GM19324 (cell line): ENCODE measurements at regions not wholly inside any gene's neighbourhood (a gene's known extent, or its start where the extent isn't known, plus 50 kb on each side); places are given as distances from the start of the nearest gene placed in this dataset.

Source experiments
- ATAC-seq: cut with Tn5 transposase; IDR thresholded peaks from one replicate; pipeline ENCODE4 v1.9.1; 2021; ENCODE audit warnings: mild to moderate bottlenecking, moderate library complexity; ENCODE audit not compliant: unreplicated experiment, low FRiP score

- no peak for ATAC-seq
Measured at GRCh38 chr18:46370898-46371297, 266.7 kb downstream of the HAUS1 start.

GRCh38 chr18:46372670-46373069 lies 268.5 kb downstream of the HAUS1 start:
- no peak for ATAC-seq

DNA sequence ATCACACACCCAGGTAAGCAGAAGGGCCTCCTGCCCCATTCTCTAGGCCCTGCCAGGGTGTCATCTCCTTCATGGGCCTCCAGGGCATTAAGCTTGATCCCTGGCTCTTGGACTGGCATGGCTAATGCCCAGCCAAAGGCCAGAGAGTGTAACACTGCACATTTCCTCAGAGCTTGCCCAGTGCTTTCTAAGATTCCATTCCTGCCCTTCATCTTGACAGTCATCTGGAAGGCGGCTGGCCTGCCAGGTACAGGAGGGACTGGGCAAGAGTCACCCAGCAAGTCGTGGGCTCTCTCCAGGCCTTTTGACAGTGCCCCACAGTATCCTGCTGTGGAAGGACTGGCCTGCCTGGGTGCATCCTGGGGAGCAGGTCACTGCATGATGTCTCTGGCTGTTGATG lies 268.9 kb downstream of the HAUS1 start:
- no peak for ATAC-seq

DNA sequence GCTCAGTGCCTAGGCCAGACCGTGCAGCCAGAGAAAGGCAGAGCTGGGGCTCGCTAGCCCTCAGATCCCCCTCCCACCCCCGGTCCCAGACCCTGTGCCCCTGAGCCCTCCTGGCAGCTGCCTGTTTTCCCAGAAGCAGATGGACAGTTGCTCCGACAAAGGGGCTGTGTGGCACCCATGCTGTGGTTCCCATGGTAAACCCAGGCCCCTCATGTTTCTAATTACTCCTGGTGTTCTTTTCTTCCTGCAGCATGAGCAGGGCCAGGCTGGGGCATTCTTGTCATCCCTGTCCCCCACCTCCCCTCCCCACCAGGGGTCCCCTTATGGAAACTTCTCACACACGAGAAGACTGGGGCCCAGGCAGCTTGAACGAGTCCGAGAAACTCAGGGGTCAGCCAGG lies 269.6 kb downstream of the HAUS1 start:
- no peak for ATAC-seq

GRCh38 chr18:46374850-46375249 lies 270.7 kb downstream of the HAUS1 start:
- ATAC-seq = no peak

GRCh38 chr18:46377557-46377956 lies 273.4 kb downstream of the HAUS1 start:
- ATAC-seq = no peak

DNA sequence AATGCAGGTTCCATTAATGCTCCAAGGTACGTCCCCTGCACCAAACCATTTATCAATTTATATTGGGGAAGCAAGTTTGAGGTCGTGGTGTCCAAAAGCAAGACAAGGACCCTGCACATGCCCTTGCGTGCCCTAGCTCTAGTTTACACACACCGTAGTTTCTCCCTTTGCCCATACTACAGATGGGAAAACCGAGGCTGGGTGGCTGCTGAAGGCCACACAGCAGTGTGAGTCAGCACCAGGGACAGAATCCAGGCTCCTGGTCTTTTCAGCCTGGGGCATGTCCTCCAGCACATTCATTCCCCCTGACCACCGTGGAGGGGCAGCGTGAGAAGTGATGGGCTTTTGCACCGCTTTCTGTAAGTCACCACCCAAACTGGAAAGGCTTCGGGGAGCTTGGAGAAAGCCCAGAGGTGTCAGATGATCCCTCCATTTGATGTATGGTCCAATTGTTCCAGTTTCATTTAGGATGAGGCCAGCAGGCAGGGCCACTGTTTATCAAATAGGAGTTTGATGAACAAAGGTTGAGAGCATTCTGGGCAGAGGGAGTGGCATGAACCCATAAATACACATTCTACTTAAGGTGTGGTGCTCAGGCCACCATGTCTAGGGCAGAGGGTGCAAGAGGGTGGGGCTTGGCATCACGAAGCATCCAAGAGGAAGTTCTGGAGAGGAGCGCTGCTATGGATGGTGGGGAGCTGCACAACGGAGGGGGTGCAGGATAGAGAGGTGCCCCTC lies 274.1 kb downstream of the HAUS1 start:
- ATAC-seq = no peak

- no peak for ATAC-seq
Measured at GRCh38 chr18:46378864-46379207, 274.7 kb downstream of the HAUS1 start.

GRCh38 chr18:46379323-46379950 lies 275.3 kb downstream of the HAUS1 start:
- ATAC-seq = no peak

DNA sequence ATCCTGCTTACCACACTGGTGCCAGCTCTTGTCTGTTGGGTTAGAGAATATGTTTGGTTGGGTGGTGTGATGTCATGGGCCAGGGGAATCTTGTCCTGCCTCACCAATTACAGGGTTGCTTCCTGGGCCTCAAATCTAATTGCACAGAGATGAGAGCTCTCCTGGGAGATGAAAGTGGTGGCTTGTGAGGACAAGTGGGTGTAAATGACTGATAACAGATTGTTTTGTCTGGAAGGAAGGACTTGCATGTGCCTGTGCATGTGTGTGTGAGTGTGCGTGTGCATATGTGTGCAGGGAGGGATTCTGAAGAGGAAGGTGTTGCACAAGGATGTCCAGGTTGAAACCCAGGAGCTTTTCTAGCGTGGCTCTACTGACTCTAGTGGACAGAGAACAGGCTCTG lies 271.9 kb downstream of the LOXHD1 start:
- ATAC-seq = no peak

DNA sequence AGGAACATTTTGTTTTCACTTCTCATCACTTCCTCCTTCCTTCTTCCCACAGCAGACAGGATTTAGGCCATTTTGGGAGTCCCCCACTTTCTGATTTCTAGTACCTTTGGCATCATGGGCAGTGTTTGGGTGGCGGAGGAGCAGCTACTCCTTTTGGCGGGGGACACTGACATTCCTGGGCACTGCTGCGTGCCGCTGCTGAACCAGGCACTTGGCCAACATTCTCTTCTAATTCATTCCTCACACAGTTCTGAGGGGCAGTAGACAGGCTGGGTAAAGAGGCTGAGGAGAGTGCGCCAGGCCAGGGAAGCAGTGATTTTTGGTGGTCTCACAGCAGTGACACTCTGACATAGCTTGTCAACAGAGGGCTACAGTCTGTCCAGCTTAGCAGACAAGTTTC lies 270.2 kb downstream of the LOXHD1 start:
- no peak for ATAC-seq

DNA sequence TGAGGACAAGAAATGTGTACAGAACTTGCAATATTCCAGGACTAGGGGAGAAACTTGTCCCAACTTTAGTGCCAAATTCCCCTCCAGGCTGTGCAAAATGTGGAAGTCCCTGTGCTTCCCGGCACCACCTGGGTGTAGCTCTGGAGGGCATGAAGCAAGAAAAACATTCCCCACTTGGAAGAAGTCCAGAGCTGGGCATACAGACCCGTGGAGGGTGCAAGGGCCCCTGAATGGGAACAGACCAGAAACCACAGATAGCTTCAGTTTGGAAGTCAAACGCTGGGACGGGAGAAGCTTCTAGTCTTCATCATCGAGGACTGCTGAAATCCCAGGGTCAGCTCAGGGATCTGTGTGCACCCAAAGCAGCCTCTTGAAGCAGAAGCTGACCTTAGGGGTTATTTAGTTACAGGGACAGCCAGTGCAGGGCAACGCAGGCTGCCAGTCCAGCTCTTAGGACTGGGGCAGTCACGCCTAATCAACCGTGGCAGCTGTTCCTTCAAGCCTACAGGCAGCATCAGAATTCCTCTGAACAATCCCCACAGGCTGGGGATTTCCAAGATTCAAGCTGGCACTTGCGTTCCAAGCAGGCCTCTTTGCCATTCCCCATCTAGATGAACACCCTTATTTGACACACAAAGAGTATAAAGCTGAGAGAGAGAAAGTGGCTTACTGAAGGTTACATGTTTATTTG lies 269.4 kb downstream of the LOXHD1 start:
- ATAC-seq = no peak

DNA sequence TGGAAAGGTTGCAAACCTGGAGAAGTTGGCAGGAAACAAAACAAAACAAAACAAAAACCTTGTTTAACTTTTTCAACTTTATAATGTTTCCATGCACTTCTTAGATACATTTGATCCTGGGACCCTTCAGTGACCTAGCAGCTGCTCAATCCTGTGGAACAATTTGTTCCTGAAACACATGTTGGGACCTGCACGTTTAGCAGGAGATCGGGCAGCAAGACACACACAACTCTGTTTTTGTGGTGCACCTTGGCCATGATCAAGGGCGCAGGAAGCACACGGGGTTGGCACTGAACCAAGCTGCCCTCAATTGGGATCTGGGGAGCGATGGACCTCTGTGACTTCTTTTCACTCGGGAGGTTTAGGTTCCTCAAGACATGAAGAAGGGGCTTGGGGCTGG lies 268.7 kb downstream of the LOXHD1 start:
- ATAC-seq = no peak

DNA sequence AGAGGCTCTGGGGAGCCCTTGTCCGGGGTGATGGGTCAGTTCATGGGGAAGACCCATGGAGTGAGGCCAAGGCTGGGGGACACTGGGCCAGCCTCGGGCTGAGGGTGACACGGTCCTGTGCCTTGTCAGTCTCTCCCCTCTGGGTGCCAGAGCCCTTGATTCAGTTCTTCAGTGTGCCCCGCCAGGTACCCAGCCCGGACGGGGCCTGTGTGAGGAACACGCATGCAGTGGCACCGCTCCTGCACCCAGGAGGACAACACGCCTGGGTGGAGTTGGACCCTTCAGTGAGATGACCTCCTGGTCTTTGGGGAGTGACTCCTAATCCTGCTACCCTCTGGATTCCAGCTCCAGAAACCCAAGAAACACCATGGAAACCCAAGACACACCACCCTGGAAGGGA lies 264.4 kb downstream of the LOXHD1 start:
- ATAC-seq = no peak

DNA sequence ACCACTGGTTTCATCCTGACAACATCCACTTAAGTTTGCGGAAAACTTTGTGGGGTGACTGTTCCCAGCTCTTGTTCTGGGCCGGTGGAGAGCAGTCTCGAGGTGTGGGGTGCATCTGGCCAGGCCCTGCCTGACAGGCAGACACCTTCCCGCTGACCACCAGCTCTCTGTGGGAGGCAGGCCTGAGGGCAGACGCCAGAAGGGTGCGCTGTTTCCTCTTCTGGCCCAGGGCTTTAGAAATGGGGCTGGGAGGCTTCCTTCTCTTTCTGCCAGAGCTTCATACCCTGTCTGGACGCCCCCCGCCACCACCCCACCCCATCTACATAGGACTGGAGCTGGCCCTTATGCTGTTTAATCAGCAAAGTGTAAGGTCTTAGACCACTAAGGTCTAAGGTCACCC lies 263.8 kb downstream of the LOXHD1 start:
- ATAC-seq = no peak

DNA sequence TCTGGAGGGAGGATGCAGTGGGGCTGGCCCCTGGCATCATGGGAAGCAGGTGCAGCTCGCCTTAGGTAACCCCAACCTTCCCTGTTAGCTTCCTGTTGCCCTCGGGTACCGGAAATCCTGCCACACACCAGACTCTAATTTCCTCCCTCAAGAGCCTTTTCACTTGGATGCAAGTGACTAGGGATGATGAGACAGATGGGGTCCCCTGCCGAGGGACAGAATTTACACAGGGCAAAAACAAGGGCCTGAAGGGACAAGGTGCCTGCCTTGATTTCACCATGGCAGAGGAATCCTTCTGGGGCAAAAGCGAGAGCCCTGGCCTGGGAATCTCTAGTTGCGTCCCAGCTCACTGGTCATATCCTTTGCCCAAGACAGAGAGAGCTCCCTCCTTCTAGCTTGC lies 263.1 kb downstream of the LOXHD1 start:
- no peak for ATAC-seq

DNA sequence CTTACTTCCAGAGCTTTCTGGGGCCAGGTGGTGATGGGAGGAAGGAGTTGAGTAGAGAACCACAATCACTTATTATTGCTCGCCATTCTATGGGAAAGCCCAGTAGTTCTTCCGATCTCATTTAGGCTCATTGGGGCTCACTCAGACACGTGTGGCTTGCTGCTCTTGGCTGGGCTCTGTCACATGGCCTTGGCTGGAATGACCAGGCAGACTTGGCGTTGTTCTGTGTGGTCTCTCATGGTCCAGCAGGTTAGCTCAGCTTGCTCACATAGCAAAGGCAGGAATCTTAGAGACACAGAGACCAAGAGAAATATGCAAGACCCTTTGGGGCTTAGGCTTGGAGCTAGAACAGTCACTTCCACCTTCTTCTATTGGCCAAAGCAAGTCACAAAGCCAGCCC lies 261.2 kb downstream of the LOXHD1 start:
- no peak for ATAC-seq

DNA sequence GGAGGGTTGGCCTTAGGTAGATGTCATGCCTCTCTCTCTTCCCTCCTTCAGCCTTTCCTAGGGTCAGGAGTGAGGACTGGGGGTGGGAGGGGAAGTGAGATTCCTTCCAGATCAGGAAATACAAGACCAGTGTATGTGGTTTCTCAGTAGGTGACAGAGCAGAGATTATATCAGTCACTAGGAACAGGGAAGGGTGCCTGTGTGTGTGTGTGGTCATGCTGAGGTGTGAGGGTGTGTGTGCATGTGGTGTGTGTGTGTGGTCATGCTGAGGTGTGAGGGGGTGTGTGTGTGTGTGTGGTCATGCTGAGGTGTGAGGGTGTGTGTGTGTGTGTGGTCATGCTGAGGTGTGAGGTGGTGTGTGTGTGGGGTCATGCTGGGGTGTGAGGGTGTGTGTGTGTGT lies 259.8 kb downstream of the LOXHD1 start:
- no peak for ATAC-seq

GRCh38 chr18:46398005-46398404 lies 259.0 kb downstream of the LOXHD1 start:
- no peak for ATAC-seq

- ATAC-seq = no peak
Measured at GRCh38 chr18:46398625-46399024, 258.4 kb downstream of the LOXHD1 start.

DNA sequence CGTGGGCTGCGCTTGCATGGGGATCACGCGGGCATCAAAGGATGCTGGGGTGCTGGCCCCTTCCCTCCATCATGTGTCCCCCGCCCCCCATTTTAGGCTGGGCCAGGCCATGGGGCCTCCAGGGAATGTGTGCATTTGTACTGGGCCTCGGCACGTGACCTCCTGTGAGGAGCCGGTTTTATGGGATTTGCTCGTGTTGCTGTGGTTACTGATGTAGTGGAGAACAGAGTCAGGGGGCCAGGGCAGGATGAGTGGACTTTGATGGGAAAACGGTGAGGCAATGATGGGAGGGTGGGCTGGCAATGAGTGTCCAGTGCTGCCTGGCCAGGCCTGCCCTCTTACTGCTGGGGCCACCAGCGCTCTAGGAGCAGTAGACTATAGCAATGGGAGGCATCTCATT lies 257.7 kb downstream of the LOXHD1 start:
- no peak for ATAC-seq

- no peak for ATAC-seq
Measured at GRCh38 chr18:46400449-46400848, 256.6 kb downstream of the LOXHD1 start.
